Activated CD8-positive, alpha-beta T cell treated with anti-CD3 and anti-CD28 coated beads for 36 hours (primary cell): ENCODE measurements at regions not wholly inside any gene's neighbourhood (a gene's known extent, or its start where the extent isn't known, plus 50 kb on each side); places are given as distances from the start of the nearest gene placed in this dataset.

Experiments
- ATAC-seq: fragments of 200-7000 bp; cut with Tn5 transposase; one replicate; pipeline ENCODE4 v1.10.0; 2021; ENCODE audit warnings: mild to moderate bottlenecking, moderate library complexity
- CTCF ChIA-PET: fragments of 350-600 bp; sonication (Branson Sonifier 250); formaldehyde crosslinking; loops from one replicate; lab custom pipeline; 2021; ENCODE audit warnings: antibody characterized with exemption; lab: Charles Lee
- POLR2A ChIA-PET: fragments of 350-600 bp; sonication (Branson Sonifier 250); formaldehyde crosslinking; loops from one replicate; lab custom pipeline; 2021; ENCODE audit warnings: antibody characterized with exemption; lab: Charles Lee
- DNase-seq: peaks from one replicate; pipeline ENCODE4 v3.0.0-alpha.2; 2020
- H3K27ac Mint-ChIP-seq: one replicate; pipeline ENCODE4 v1.8.0; 2021; ENCODE audit warnings: mild to moderate bottlenecking, mixed read lengths
- H3K27me3 Mint-ChIP-seq: one replicate; pipeline ENCODE4 v1.8.0; 2021; ENCODE audit warnings: mixed read lengths
- H3K36me3 Mint-ChIP-seq: one replicate; pipeline ENCODE4 v1.8.0; 2021; ENCODE audit warnings: low read depth, mixed read lengths
- H3K4me1 Mint-ChIP-seq: one replicate; pipeline ENCODE4 v1.8.0; 2021; ENCODE audit warnings: low read depth, mixed read lengths
- H3K4me3 Mint-ChIP-seq: one replicate; pipeline ENCODE4 v1.8.0; 2021; ENCODE audit warnings: mild to moderate bottlenecking, moderate library complexity, mixed read lengths
- H3K9me3 Mint-ChIP-seq: one replicate; pipeline ENCODE4 v1.8.0; 2021; ENCODE audit warnings: mixed read lengths
- CTCF ChIP-seq: fragments of 200-600 bp; IDR thresholded peaks from one replicate; pipeline ENCODE4 v1.8.0; 2022; ENCODE audit warnings: antibody characterized with exemption, mild to moderate bottlenecking
- intact Hi-C: fragments of 100-400 bp; cut with micrococcal nuclease; formaldehyde crosslinking; loops from one replicate; pipeline ENCODE4 v1.10.0; 2022

DNA sequence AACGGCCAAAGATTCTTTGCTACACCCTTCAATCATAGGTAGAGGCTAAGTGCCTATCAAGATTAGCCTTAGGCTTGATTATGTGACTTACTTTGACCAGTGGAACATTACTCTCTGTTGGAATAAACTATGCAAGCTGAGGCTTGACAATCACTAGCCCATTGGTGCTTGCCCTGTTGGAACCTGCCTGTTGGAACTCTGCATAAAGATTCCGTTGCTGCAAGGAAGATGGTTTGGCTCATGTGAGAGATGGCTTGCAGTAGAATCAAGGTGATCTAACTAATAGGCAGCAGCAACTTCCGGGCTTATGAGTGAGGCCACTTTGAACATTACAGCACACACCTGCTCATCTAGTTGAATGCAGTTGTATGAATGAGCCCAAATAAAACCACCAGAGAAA is 227.7 kb upstream of the TSHZ2 start:
- TF ChIP-seq CTCF = no peak
- H3K9me3 Mint-ChIP-seq = no peaks in the 10 kb centered on the region
- intact Hi-C loops = no loop called here

GRCh38 chr20:52738081-52738480 is 234.1 kb upstream of the TSHZ2 start:
- H3K27me3 Mint-ChIP-seq = peaks cover 12% of the 10 kb centered on the region

More for the DNA sequence above, 227.7 kb upstream of the TSHZ2 start:
- no peak for ATAC-seq
- DNase-seq = no peak
- H3K36me3 Mint-ChIP-seq = no peaks in the 10 kb centered on the region
- H3K4me1 Mint-ChIP-seq = no peaks in the 10 kb centered on the region
- ChIA-PET POLR2A (no interaction called here), CTCF (no interaction called here)
- H3K4me3 Mint-ChIP-seq = no peak overlapping the region
- H3K27me3 Mint-ChIP-seq = peaks cover 12% of the 10 kb centered on the region
- H3K27ac Mint-ChIP-seq = no peak overlapping the region

GRCh38 chr20:52736507-52736906 is 235.7 kb upstream of the TSHZ2 start:
- Mint-ChIP-seq H3K27ac (no peak overlapping the region), H3K9me3 (no peaks in the 10 kb centered on the region), H3K4me3 (no peak overlapping the region), H3K4me1 (no peaks in the 10 kb centered on the region), H3K36me3 (no peaks in the 10 kb centered on the region), H3K27me3 (peaks cover 8% of the 10 kb centered on the region)
- POLR2A ChIA-PET = interaction anchor here (0.6 kb wide), 1 partner anchor 9 kb away, joined by 3 read pairs; no protein-coding TSS in a partner anchor
- no peak for ATAC-seq
- no peak for DNase-seq
- CTCF ChIA-PET = no interaction called here
- TF ChIP-seq CTCF = no peak
- intact Hi-C loops = no loop called here

More at GRCh38 chr20:52738081-52738480, 234.1 kb upstream of the TSHZ2 start:
- no peaks in the 10 kb centered on the region for H3K36me3 Mint-ChIP-seq
- H3K4me1 Mint-ChIP-seq = no peaks in the 10 kb centered on the region
- no peak for TF ChIP-seq CTCF
- H3K4me3 Mint-ChIP-seq = no peak overlapping the region
- ATAC-seq (no peak), DNase-seq (no peak)
- POLR2A ChIA-PET = no interaction called here
- CTCF ChIA-PET = no interaction called here
- intact Hi-C loops = no loop called here
- no peaks in the 10 kb centered on the region for H3K9me3 Mint-ChIP-seq
- no peak overlapping the region for H3K27ac Mint-ChIP-seq

DNA sequence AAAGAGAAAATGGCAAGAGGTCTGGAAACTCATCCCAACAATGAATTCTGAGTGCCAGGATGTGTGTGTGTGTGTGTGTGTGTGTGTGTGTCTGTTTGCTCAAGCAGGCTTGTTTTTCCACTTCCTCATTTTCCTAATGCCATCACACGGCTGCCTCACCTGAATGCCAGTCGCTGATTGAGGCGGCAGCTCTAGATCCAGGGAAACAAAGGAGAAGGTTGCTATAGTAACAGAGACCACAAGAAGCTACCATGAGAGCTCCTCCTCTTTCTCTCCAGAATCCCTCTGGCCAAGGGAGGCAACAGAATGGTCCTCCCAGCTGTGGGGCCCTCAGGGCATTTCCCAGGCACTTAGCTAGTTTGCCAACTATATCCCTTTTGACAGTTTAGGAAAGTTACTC is 241.1 kb upstream of the TSHZ2 start:
- no peak for TF ChIP-seq CTCF
- H3K4me1 Mint-ChIP-seq = no peaks in the 10 kb centered on the region
- POLR2A ChIA-PET = no interaction called here

DNA sequence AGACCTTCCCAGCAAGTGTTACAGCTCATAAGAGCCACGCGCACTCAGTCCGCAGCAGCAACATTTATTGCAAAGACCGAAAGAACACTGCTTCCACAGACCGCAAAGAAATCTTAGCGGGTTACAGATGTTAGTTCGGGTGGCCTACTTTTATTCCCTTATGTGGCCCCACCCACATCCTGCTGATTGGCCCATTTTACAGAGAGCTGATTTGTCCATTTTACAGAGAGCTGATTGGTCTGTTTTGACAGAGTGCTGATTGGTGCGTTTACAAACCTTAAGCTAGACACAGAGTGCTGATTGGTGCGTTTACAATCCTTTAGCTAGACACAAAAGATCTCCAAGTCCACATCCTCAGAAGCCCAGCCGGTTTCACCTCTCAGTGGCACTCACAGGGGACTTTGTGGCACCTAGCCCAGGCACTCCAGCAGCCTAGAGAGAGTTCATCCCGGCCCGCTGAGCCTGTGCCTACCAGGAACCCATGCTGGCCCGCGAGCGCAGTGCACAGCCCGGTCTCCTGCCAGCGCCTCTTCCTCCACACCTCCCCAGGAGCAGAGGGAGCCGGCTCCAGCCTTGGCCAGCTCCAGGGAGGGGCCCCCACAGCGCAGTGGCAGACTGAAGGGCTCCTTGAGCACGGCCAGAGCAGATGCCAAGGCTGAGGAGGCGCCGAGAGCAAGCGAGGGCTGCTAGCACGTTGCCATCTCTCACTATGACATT is 244.3 kb upstream of the TSHZ2 start:
- DNase-seq (no peak), ATAC-seq (no peak)
- H3K27ac Mint-ChIP-seq = no peak overlapping the region
- H3K36me3 Mint-ChIP-seq = no peaks in the 10 kb centered on the region
- H3K4me3 Mint-ChIP-seq = no peak overlapping the region
- H3K27me3 Mint-ChIP-seq = peaks cover 7% of the 10 kb centered on the region
- no peaks in the 10 kb centered on the region for H3K4me1 Mint-ChIP-seq
- TF ChIP-seq CTCF = no peak
- intact Hi-C loops = no loop called here
- POLR2A ChIA-PET = no interaction called here
- H3K9me3 Mint-ChIP-seq = peaks cover 7% of the 10 kb centered on the region
- CTCF ChIA-PET = no interaction called here

More for the DNA sequence above, 241.1 kb upstream of the TSHZ2 start:
- Mint-ChIP-seq H3K9me3 (peaks cover 7% of the 10 kb centered on the region), H3K27ac (no peak overlapping the region), H3K36me3 (no peaks in the 10 kb centered on the region), H3K27me3 (peaks cover 7% of the 10 kb centered on the region), H3K4me3 (no peak overlapping the region)
- DNase-seq = no peak
- CTCF ChIA-PET = no interaction called here
- intact Hi-C loops = no loop called here
- no peak for ATAC-seq
